Karpas-422 (cell line): ENCODE measurements at regions not wholly inside any gene's neighbourhood (a gene's known extent, or its start where the extent isn't known, plus 50 kb on each side); places are given as distances from the start of the nearest gene placed in this dataset.
"Not testable (repeated sequence)": the region's sequence is repeated elsewhere in the genome, so short reads cannot be mapped to it uniquely, and the experiment has no call there.

Source experiments
- DNase-seq: peaks from one replicate; pipeline ENCODE4 v3.0.0-alpha.2; 2015
- H2AFZ ChIP-seq: fragments of 200-600 bp; sonication (generic); 2 replicates; pipeline ENCODE4 v1.6.1; 2014; ENCODE audit warnings: antibody characterized with exemption, low read length, mixed read lengths
- H3K27ac ChIP-seq: fragments of 200-600 bp; sonication (generic); 2 replicates; pipeline ENCODE4 v1.5.1; 2014; ENCODE audit warnings: mild to moderate bottlenecking, low read length, moderate library complexity
- H3K27me3 ChIP-seq: fragments of 200-600 bp; sonication (generic); 2 replicates; pipeline ENCODE4 v1.6.1; 2014; ENCODE audit warnings: low read length, mixed read lengths
- H3K36me3 ChIP-seq: fragments of 200-600 bp; sonication (generic); 2 replicates; pipeline ENCODE4 v1.6.1; 2014; ENCODE audit warnings: low read length, mixed read lengths; ENCODE audit not compliant: insufficient read depth
- H3K4me1 ChIP-seq: fragments of 200-600 bp; sonication (generic); 2 replicates; pipeline ENCODE4 v1.6.1; 2014; ENCODE audit warnings: mild to moderate bottlenecking, low read length, mixed read lengths
- H3K4me2 ChIP-seq: fragments of 200-600 bp; sonication (generic); 2 replicates; pipeline ENCODE4 v1.6.1; 2014; ENCODE audit warnings: low read length, low read depth, mild to moderate bottlenecking; ENCODE audit not compliant: poor library complexity, severe bottlenecking
- H3K4me3 ChIP-seq: fragments of 200-600 bp; sonication (generic); 2 replicates; pipeline ENCODE4 v1.5.1; 2014; ENCODE audit warnings: mild to moderate bottlenecking, antibody characterized with exemption, low read length, mixed read lengths
- H3K79me2 ChIP-seq: fragments of 200-600 bp; sonication (generic); 2 replicates; pipeline ENCODE4 v1.6.1; 2014; ENCODE audit warnings: mild to moderate bottlenecking, low read length, mixed read lengths
- H3K9ac ChIP-seq: fragments of 200-600 bp; sonication (generic); 2 replicates; pipeline ENCODE4 v1.6.0; 2014; ENCODE audit warnings: low read length
- H3K9me2 ChIP-seq: fragments of 200-600 bp; sonication (generic), shearing (Covaris generic); replicated peaks from 2 replicates; pipeline ENCODE4 v1.6.0; 2014; ENCODE audit warnings: mild to moderate bottlenecking, low read length, moderate library complexity; ENCODE audit not compliant: insufficient read depth
- H3K9me3 ChIP-seq: fragments of 300-700, 200-600 bp; sonication (generic); 2 replicates; pipeline ENCODE4 v1.6.1; 2014; ENCODE audit warnings: low read length, mixed read lengths
- H4K20me1 ChIP-seq: fragments of 200-600 bp; sonication (generic); 2 replicates; pipeline ENCODE4 v1.6.1; 2014; ENCODE audit warnings: mild to moderate bottlenecking, antibody characterized with exemption, low read length, low read depth; ENCODE audit not compliant: insufficient read depth

- Histone ChIP-seq H3K4me1 (no peaks in the 10 kb centered on the region), H3K9ac (no peak overlapping the region), H4K20me1 (no peaks in the 10 kb centered on the region), H3K79me2 (no peaks in the 10 kb centered on the region), H3K9me3 (no peaks in the 10 kb centered on the region), H3K36me3 (no peaks in the 10 kb centered on the region), H3K27ac (no peak overlapping the region), H3K4me2 (no peak overlapping the region), H3K27me3 (no peaks in the 10 kb centered on the region), H3K4me3 (no peak overlapping the region), H2AFZ (no peak overlapping the region), H3K9me2 (no peaks in the 10 kb centered on the region)
- DNase-seq: no peak
These were observed 202.8 kb upstream of the IRS2 start for GRCh38 chr13:109989155-109989554.

- Histone ChIP-seq H3K4me1 (no peaks in the 10 kb centered on the region), H3K4me2 (no peak overlapping the region), H3K27ac (no peak overlapping the region), H4K20me1 (no peaks in the 10 kb centered on the region), H3K79me2 (no peaks in the 10 kb centered on the region), H3K36me3 (no peaks in the 10 kb centered on the region), H3K27me3 (no peaks in the 10 kb centered on the region), H3K9ac (no peak overlapping the region), H3K9me2 (no peaks in the 10 kb centered on the region), H3K9me3 (no peaks in the 10 kb centered on the region), H3K4me3 (no peak overlapping the region), H2AFZ (no peak overlapping the region)
- no peak for DNase-seq
These were observed 200.5 kb upstream of the IRS2 start for GRCh38 chr13:109986851-109987250.

- Histone ChIP-seq H4K20me1 (no peaks in the 10 kb centered on the region), H3K36me3 (no peaks in the 10 kb centered on the region), H3K9me2 (no peaks in the 10 kb centered on the region), H3K9me3 (no peaks in the 10 kb centered on the region), H3K27me3 (no peaks in the 10 kb centered on the region), H3K27ac (no peak overlapping the region), H3K4me2 (no peak overlapping the region), H3K79me2 (no peaks in the 10 kb centered on the region), H3K4me1 (no peaks in the 10 kb centered on the region), H3K9ac (no peak overlapping the region), H3K4me3 (no peak overlapping the region), H2AFZ (no peak overlapping the region)
- peak; percentile 30 for DNase-seq
These were observed 199.6 kb upstream of the IRS2 start for GRCh38 chr13:109985871-109986450.

- H3K79me2 ChIP-seq: no peaks in the 10 kb centered on the region
- H3K27ac ChIP-seq: no peak overlapping the region
- H3K9ac ChIP-seq: no peak overlapping the region
- H3K4me1 ChIP-seq: no peaks in the 10 kb centered on the region
- H3K9me3 ChIP-seq: no peaks in the 10 kb centered on the region
- no peak overlapping the region for H2AFZ ChIP-seq
- H3K36me3 ChIP-seq: no peaks in the 10 kb centered on the region
- H3K4me3 ChIP-seq: no peak overlapping the region
- DNase-seq: no peak
- H4K20me1 ChIP-seq: no peaks in the 10 kb centered on the region
- no peaks in the 10 kb centered on the region for H3K9me2 ChIP-seq
- no peaks in the 10 kb centered on the region for H3K27me3 ChIP-seq
- no peak overlapping the region for H3K4me2 ChIP-seq
These were observed 197.1 kb upstream of the IRS2 start for GRCh38 chr13:109983447-109983846.

- Histone ChIP-seq H3K27me3 (no peaks in the 10 kb centered on the region), H4K20me1 (no peaks in the 10 kb centered on the region), H3K27ac (no peak overlapping the region), H3K4me1 (no peaks in the 10 kb centered on the region), H3K79me2 (no peaks in the 10 kb centered on the region), H3K9ac (no peak overlapping the region), H3K9me2 (no peaks in the 10 kb centered on the region), H2AFZ (no peak overlapping the region), H3K9me3 (no peaks in the 10 kb centered on the region), H3K36me3 (no peaks in the 10 kb centered on the region), H3K4me2 (no peak overlapping the region), H3K4me3 (no peak overlapping the region)
- DNase-seq: no peak
These were observed 194.6 kb upstream of the IRS2 start for GRCh38 chr13:109981000-109981399.

- H3K9me3 ChIP-seq, H3K4me2 ChIP-seq, H3K4me3 ChIP-seq, H3K4me1 ChIP-seq, H2AFZ ChIP-seq, H3K27me3 ChIP-seq, H3K9ac ChIP-seq, H3K79me2 ChIP-seq, H4K20me1 ChIP-seq, H3K27ac ChIP-seq, H3K9me2 ChIP-seq, H3K36me3 ChIP-seq: not testable (repeated sequence)
- DNase-seq: peak; percentile 6
These were observed 193.3 kb upstream of the IRS2 start for GRCh38 chr13:109979676-109980075.

GRCh38 chr13:109979228-109979627 lies 192.8 kb upstream of the IRS2 start:
- no peaks in the 10 kb centered on the region for H3K79me2 ChIP-seq
- H3K27me3 ChIP-seq: no peaks in the 10 kb centered on the region
- no peaks in the 10 kb centered on the region for H3K4me1 ChIP-seq
- H3K4me2 ChIP-seq: no peak overlapping the region
- no peak overlapping the region for H3K27ac ChIP-seq
- no peaks in the 10 kb centered on the region for H4K20me1 ChIP-seq
- H3K9me3 ChIP-seq: no peaks in the 10 kb centered on the region
- H2AFZ ChIP-seq: no peak overlapping the region
- H3K4me3 ChIP-seq: no peak overlapping the region
- peak; percentile 14 for DNase-seq
- no peaks in the 10 kb centered on the region for H3K36me3 ChIP-seq
- no peaks in the 10 kb centered on the region for H3K9me2 ChIP-seq
- H3K9ac ChIP-seq: no peak overlapping the region

GRCh38 chr13:109977212-109977968 lies 191.0 kb upstream of the IRS2 start:
- Histone ChIP-seq H3K9ac (no peak overlapping the region), H3K4me2 (no peak overlapping the region), H3K9me2 (no peaks in the 10 kb centered on the region), H3K27ac (no peak overlapping the region), H2AFZ (no peak overlapping the region), H3K27me3 (no peaks in the 10 kb centered on the region), H4K20me1 (no peaks in the 10 kb centered on the region), H3K79me2 (no peaks in the 10 kb centered on the region), H3K4me3 (no peak overlapping the region), H3K36me3 (no peaks in the 10 kb centered on the region), H3K9me3 (no peaks in the 10 kb centered on the region), H3K4me1 (no peaks in the 10 kb centered on the region)
- DNase-seq: peak; percentile 2
